ENCODE measurements at regions not wholly inside any gene's neighbourhood (a gene's known extent, or its start where the extent isn't known, plus 50 kb on each side); places are given as distances from the start of the nearest gene placed in this dataset.

- no peak for DNase-seq (ENCODE audit: low read depth in 2 of 2)
These were observed 211.7 kb upstream of the ADAMTS16 start for GRCh38 chr5:4928409-4928808.

GRCh38 chr5:4929092-4929655 lies 211.0 kb upstream of the ADAMTS16 start:
- DNase-seq (ENCODE audit: low read depth in 2 of 2), result no peak

- DNase-seq (ENCODE audit: low read depth in 2 of 2), result no peak
These were observed 200.9 kb upstream of the ADAMTS16 start for GRCh38 chr5:4939042-4939781.

- no peak for DNase-seq (ENCODE audit: low read depth in 2 of 2)
These were observed 199.0 kb upstream of the ADAMTS16 start for GRCh38 chr5:4941161-4941560.

- no peak for DNase-seq (ENCODE audit: low read depth in 2 of 2)
These were observed 197.9 kb upstream of the ADAMTS16 start for GRCh38 chr5:4941957-4942830.

GRCh38 chr5:4942831-4943178 lies 197.3 kb upstream of the ADAMTS16 start:
- no peak for DNase-seq (ENCODE audit: low read depth in 2 of 2)

- DNase-seq (ENCODE audit: low read depth in 2 of 2), result no peak
These were observed 194.8 kb upstream of the ADAMTS16 start for GRCh38 chr5:4945296-4945695.

- DNase-seq (ENCODE audit: low read depth in 2 of 2), result no peak
These were observed 193.0 kb upstream of the ADAMTS16 start for GRCh38 chr5:4947106-4947505.

- no peak for DNase-seq (ENCODE audit: low read depth in 2 of 2)
These were observed 192.1 kb upstream of the ADAMTS16 start for GRCh38 chr5:4947893-4948536.

GRCh38 chr5:4949108-4949507 lies 191.0 kb upstream of the ADAMTS16 start:
- no peak for DNase-seq (ENCODE audit: low read depth in 2 of 2)

GRCh38 chr5:4953576-4953975 lies 186.6 kb upstream of the ADAMTS16 start:
- no peak for DNase-seq (ENCODE audit: low read depth in 2 of 2)

- DNase-seq (ENCODE audit: low read depth in 2 of 2), result no peak
These were observed 186.1 kb upstream of the ADAMTS16 start for GRCh38 chr5:4954048-4954447.

GRCh38 chr5:4963265-4963664 lies 176.9 kb upstream of the ADAMTS16 start:
- DNase-seq (ENCODE audit: low read depth in 2 of 2), result no peak

- DNase-seq (ENCODE audit: low read depth in 2 of 2), result no peak
These were observed 170.8 kb upstream of the ADAMTS16 start for GRCh38 chr5:4969351-4969750.

GRCh38 chr5:4970171-4970570 lies 170.0 kb upstream of the ADAMTS16 start:
- no peak for DNase-seq (ENCODE audit: low read depth in 2 of 2)

GRCh38 chr5:4976902-4977301 lies 163.2 kb upstream of the ADAMTS16 start:
- DNase-seq (ENCODE audit: low read depth in 2 of 2), result no peak

- no peak for DNase-seq (ENCODE audit: low read depth in 2 of 2)
These were observed 162.6 kb upstream of the ADAMTS16 start for GRCh38 chr5:4977416-4978110.

- no peak for DNase-seq (ENCODE audit: low read depth in 2 of 2)
These were observed 159.9 kb upstream of the ADAMTS16 start for GRCh38 chr5:4980201-4980600.

GRCh38 chr5:4981608-4982007 lies 158.5 kb upstream of the ADAMTS16 start:
- no peak for DNase-seq (ENCODE audit: low read depth in 2 of 2)

- DNase-seq (ENCODE audit: low read depth in 2 of 2), result no peak
These were observed 156.4 kb upstream of the ADAMTS16 start for GRCh38 chr5:4983701-4984100.

GRCh38 chr5:4984461-4984860 lies 155.7 kb upstream of the ADAMTS16 start:
- DNase-seq (ENCODE audit: low read depth in 2 of 2), result no peak

GRCh38 chr5:4987431-4987830 lies 152.7 kb upstream of the ADAMTS16 start:
- DNase-seq (ENCODE audit: low read depth in 2 of 2), result no peak
